HG03039 (cell line): ENCODE measurements at regions not wholly inside any gene's neighbourhood (a gene's known extent, or its start where the extent isn't known, plus 50 kb on each side); places are given as distances from the start of the nearest gene placed in this dataset.
"Not testable (repeated sequence)": the region's sequence is repeated elsewhere in the genome, so short reads cannot be mapped to it uniquely, and the experiment has no call there.

Source experiments
- ATAC-seq: cut with Tn5 transposase; IDR thresholded peaks from one replicate; pipeline ENCODE4 v1.9.1; 2021; ENCODE audit warnings: mild to moderate bottlenecking, moderate library complexity; ENCODE audit not compliant: unreplicated experiment

GRCh38 chr5:12099296-12099695, 195.1 kb upstream of the CTNND2 start:
- ATAC-seq, result no peak

- ATAC-seq, result no peak
These were observed 191.6 kb upstream of the CTNND2 start for GRCh38 chr5:12095808-12096281.

- ATAC-seq, result no peak
These were observed 189.3 kb upstream of the CTNND2 start for GRCh38 chr5:12093586-12093985.

- no peak for ATAC-seq
These were observed 176.5 kb upstream of the CTNND2 start for GRCh38 chr5:12080761-12081160.

- not testable (repeated sequence) for ATAC-seq
These were observed 174.0 kb upstream of the CTNND2 start for GRCh38 chr5:12078286-12078685.

GRCh38 chr5:12073426-12073825, 169.2 kb upstream of the CTNND2 start:
- no peak for ATAC-seq

- no peak for ATAC-seq
These were observed 168.2 kb upstream of the CTNND2 start for GRCh38 chr5:12072441-12072840.

- no peak for ATAC-seq
These were observed 167.2 kb upstream of the CTNND2 start for GRCh38 chr5:12071455-12071854.

- ATAC-seq, result no peak
These were observed 119.5 kb upstream of the CTNND2 start for GRCh38 chr5:12023614-12024241.

GRCh38 chr5:12022444-12022843, 118.2 kb upstream of the CTNND2 start:
- ATAC-seq, result no peak

GRCh38 chr5:12019306-12019705, 115.1 kb upstream of the CTNND2 start:
- no peak for ATAC-seq

GRCh38 chr5:12017007-12017406, 112.8 kb upstream of the CTNND2 start:
- no peak for ATAC-seq

GRCh38 chr5:12016159-12016746, 112.0 kb upstream of the CTNND2 start:
- no peak for ATAC-seq

- ATAC-seq, result no peak
These were observed 109.1 kb upstream of the CTNND2 start for GRCh38 chr5:12013351-12013750.

GRCh38 chr5:12003680-12004079, 99.4 kb upstream of the CTNND2 start:
- ATAC-seq, result no peak

GRCh38 chr5:11998397-11998796, 94.2 kb upstream of the CTNND2 start:
- ATAC-seq, result no peak

GRCh38 chr5:11997942-11998341, 93.7 kb upstream of the CTNND2 start:
- ATAC-seq, result no peak

GRCh38 chr5:11992518-11992917, 88.3 kb upstream of the CTNND2 start:
- ATAC-seq, result no peak

- ATAC-seq, result no peak
These were observed 81.7 kb upstream of the CTNND2 start for GRCh38 chr5:11985993-11986392.

- no peak for ATAC-seq
These were observed 80.0 kb upstream of the CTNND2 start for GRCh38 chr5:11984196-11984595.

GRCh38 chr5:11981986-11982385, 77.7 kb upstream of the CTNND2 start:
- no peak for ATAC-seq

- no peak for ATAC-seq
These were observed 73.7 kb upstream of the CTNND2 start for GRCh38 chr5:11977904-11978303.

GRCh38 chr5:11973469-11973868, 69.2 kb upstream of the CTNND2 start:
- no peak for ATAC-seq
